SK-N-SH treated with all-trans-retinoic acid at 6 μM for 48 hours (cell line): ENCODE measurements at regions not wholly inside any gene's neighbourhood (a gene's known extent, or its start where the extent isn't known, plus 50 kb on each side); places are given as distances from the start of the nearest gene placed in this dataset.

Experiments used
- ATAC-seq: fragments of 200-7000 bp; cut with Tn5 transposase; 3 replicates; pipeline ENCODE4 v1.9.1; 2020; ENCODE audit warnings: mild to moderate bottlenecking, moderate library complexity
- ARNTL ChIP-seq: fragments of 450-650 bp; formaldehyde crosslinking; IDR thresholded peaks from 2 replicates; pipeline ENCODE4 v1.5.0; 2020; ENCODE audit warnings: low read depth, mild to moderate bottlenecking, moderate library complexity, borderline replicate concordance
- BACH2 ChIP-seq: fragments of 250-450 bp; sonication (Bioruptor Pico); IDR thresholded peaks from 2 replicates; pipeline ENCODE4 v1.9.0; 2021; ENCODE audit warnings: mild to moderate bottlenecking, borderline replicate concordance
- CREB5 ChIP-seq: fragments of 250-450 bp; sonication (Bioruptor Pico); IDR thresholded peaks from 2 replicates; pipeline ENCODE4 v1.5.1; 2020; ENCODE audit warnings: low read depth, mild to moderate bottlenecking, moderate library complexity
- CSDC2 ChIP-seq: fragments of 250-450 bp; sonication (Bioruptor Pico); IDR thresholded peaks from 2 replicates; pipeline ENCODE4 v1.5.0; 2020; ENCODE audit warnings: mild to moderate bottlenecking, moderate library complexity
- ESRRG ChIP-seq: fragments of 250-450 bp; sonication (Bioruptor Pico); IDR thresholded peaks from 2 replicates; pipeline ENCODE4 v1.6.1; 2021; ENCODE audit warnings: mild to moderate bottlenecking
- GLIS3 ChIP-seq: fragments of 250-450 bp; sonication (Bioruptor Pico); IDR thresholded peaks from 2 replicates; pipeline ENCODE4 v1.5.0; 2020; ENCODE audit warnings: mild to moderate bottlenecking, moderate library complexity
- ISL1 ChIP-seq: fragments of 250-450 bp; sonication (Bioruptor Pico); IDR thresholded peaks from 2 replicates; pipeline ENCODE4 v2.1.2; 2022; ENCODE audit warnings: mild to moderate bottlenecking, moderate library complexity
- OSR1 ChIP-seq: fragments of 250-450 bp; sonication (Bioruptor Pico); IDR thresholded peaks from 2 replicates; pipeline ENCODE4 v1.8.0; 2022; ENCODE audit warnings: moderate library complexity, mild to moderate bottlenecking, inconsistent platforms
- PPARA ChIP-seq: fragments of 250-450 bp; sonication (Bioruptor Pico); IDR thresholded peaks from 2 replicates; pipeline ENCODE4 v1.5.0; 2020; ENCODE audit warnings: mild to moderate bottlenecking, borderline replicate concordance
- RARB ChIP-seq: fragments of 250-450 bp; sonication (Bioruptor Pico); IDR thresholded peaks from 2 replicates; pipeline ENCODE4 v1.8.0; 2021; ENCODE audit warnings: mild to moderate bottlenecking, moderate library complexity
- SNAI2 ChIP-seq: fragments of 250-450 bp; sonication (Bioruptor Pico); IDR thresholded peaks from 2 replicates; pipeline ENCODE4 v1.5.0; 2020; ENCODE audit warnings: mild to moderate bottlenecking, moderate library complexity
- TCF4 ChIP-seq: fragments of 250-450 bp; sonication (Bioruptor Pico); IDR thresholded peaks from 2 replicates; pipeline ENCODE4 v1.8.0; 2021; ENCODE audit warnings: mild to moderate bottlenecking, moderate library complexity, borderline replicate concordance
- ZFP3 ChIP-seq: fragments of 250-450 bp; sonication (Bioruptor Pico); IDR thresholded peaks from 2 replicates; pipeline ENCODE4 v1.5.0; 2020; ENCODE audit warnings: mild to moderate bottlenecking, moderate library complexity
- ZFP30 ChIP-seq: fragments of 450-650 bp; formaldehyde crosslinking; IDR thresholded peaks from 2 replicates; pipeline ENCODE4 v1.5.0; 2022; ENCODE audit warnings: mild to moderate bottlenecking, moderate library complexity
- ZNF565 ChIP-seq: fragments of 450-650 bp; formaldehyde crosslinking; conservative IDR thresholded peaks from 2 replicates; pipeline ENCODE4 v1.5.0; 2020; ENCODE audit warnings: low read depth, mild to moderate bottlenecking, moderate library complexity
- ZNF70 ChIP-seq: fragments of 450-650 bp; formaldehyde crosslinking; IDR thresholded peaks from 2 replicates; pipeline ENCODE4 v1.5.0; 2020; ENCODE audit warnings: mild to moderate bottlenecking, moderate library complexity
- TF ChIP-seq, protein P1 (sequence below): fragments of 250-450 bp; sonication (Bioruptor Pico); IDR thresholded peaks from 2 replicates; pipeline ENCODE4 v1.5.0; 2020; ENCODE audit warnings: mild to moderate bottlenecking, moderate library complexity
- TF ChIP-seq, protein P2 (sequence below): fragments of 250-450 bp; sonication (Bioruptor Pico); IDR thresholded peaks from 2 replicates; pipeline ENCODE4 v1.5.1; 2021; ENCODE audit warnings: mild to moderate bottlenecking, moderate library complexity
- TF ChIP-seq, protein P3 (sequence below): fragments of 250-450 bp; sonication (Bioruptor Pico); IDR thresholded peaks from 2 replicates; pipeline ENCODE4 v1.8.0; 2020; ENCODE audit warnings: mild to moderate bottlenecking, moderate library complexity, borderline replicate concordance

DNA sequence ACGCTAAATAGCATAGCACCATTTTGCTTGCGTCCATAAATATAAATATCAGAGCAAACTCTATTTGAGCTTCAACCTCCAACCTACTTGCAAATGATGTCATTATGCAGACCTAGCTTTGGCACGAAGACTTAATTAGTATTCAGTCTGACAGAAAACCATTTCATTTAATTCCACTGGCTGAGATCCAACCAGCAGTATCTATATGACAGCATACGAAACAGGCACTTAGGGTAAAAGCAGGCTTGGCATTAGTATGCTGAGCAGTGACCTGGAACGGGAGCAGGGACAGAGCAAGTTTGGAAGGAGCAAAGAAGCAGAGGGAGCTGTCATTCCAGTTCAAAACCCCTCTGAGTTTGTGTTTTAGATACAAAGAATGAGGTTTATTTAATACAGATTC lies 312.5 kb upstream of the CHRM2 start:
- no peak; the same call in 2 of the 3 replicates for ATAC-seq
- 0 out of 2 replicates have a peak, but pooled peaks have one; percentile 51 for TF ChIP-seq PPARA (CRISPR knock-in tag)
- peak; percentile 35; the same call in 1 of the 2 replicates for TF ChIP-seq ZFP30 (CRISPR knock-in tag)
- TF ChIP-seq RARB (CRISPR knock-in tag) = no peak
- peak; percentile 49; the same call in 1 of the 2 replicates for TF ChIP-seq ZNF70 (CRISPR knock-in tag)
- peak; percentile 90 for TF ChIP-seq GLIS3
- peak; percentile 87 for TF ChIP-seq TCF4 (CRISPR knock-in tag)
- TF ChIP-seq SNAI2 (CRISPR knock-in tag) = peak; percentile 96
- TF ChIP-seq, protein P1, sequence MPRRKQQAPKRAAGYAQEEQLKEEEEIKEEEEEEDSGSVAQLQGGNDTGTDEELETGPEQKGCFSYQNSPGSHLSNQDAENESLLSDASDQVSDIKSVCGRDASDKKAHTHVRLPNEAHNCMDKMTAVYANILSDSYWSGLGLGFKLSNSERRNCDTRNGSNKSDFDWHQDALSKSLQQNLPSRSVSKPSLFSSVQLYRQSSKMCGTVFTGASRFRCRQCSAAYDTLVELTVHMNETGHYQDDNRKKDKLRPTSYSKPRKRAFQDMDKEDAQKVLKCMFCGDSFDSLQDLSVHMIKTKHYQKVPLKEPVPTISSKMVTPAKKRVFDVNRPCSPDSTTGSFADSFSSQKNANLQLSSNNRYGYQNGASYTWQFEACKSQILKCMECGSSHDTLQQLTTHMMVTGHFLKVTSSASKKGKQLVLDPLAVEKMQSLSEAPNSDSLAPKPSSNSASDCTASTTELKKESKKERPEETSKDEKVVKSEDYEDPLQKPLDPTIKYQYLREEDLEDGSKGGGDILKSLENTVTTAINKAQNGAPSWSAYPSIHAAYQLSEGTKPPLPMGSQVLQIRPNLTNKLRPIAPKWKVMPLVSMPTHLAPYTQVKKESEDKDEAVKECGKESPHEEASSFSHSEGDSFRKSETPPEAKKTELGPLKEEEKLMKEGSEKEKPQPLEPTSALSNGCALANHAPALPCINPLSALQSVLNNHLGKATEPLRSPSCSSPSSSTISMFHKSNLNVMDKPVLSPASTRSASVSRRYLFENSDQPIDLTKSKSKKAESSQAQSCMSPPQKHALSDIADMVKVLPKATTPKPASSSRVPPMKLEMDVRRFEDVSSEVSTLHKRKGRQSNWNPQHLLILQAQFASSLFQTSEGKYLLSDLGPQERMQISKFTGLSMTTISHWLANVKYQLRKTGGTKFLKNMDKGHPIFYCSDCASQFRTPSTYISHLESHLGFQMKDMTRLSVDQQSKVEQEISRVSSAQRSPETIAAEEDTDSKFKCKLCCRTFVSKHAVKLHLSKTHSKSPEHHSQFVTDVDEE = peak; percentile 95; the same call in 1 of the 2 replicates
- TF ChIP-seq, protein P2, sequence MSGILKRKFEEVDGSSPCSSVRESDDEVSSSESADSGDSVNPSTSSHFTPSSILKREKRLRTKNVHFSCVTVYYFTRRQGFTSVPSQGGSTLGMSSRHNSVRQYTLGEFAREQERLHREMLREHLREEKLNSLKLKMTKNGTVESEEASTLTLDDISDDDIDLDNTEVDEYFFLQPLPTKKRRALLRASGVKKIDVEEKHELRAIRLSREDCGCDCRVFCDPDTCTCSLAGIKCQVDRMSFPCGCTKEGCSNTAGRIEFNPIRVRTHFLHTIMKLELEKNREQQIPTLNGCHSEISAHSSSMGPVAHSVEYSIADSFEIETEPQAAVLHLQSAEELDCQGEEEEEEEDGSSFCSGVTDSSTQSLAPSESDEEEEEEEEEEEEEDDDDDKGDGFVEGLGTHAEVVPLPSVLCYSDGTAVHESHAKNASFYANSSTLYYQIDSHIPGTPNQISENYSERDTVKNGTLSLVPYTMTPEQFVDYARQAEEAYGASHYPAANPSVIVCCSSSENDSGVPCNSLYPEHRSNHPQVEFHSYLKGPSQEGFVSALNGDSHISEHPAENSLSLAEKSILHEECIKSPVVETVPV = peak; percentile 50; the same call in 1 of the 2 replicates
- no peak for TF ChIP-seq CSDC2
- TF ChIP-seq ZNF565 (CRISPR knock-in tag) = peak; percentile 74; the same call in 1 of the 2 replicates
- no peak for TF ChIP-seq OSR1
- 0 out of 2 replicates have a peak, but pooled peaks have one; percentile 76 for TF ChIP-seq ZFP3
- TF ChIP-seq ESRRG (CRISPR knock-in tag) = peak; percentile 89; the same call in 1 of the 2 replicates
- no peak for TF ChIP-seq ARNTL (CRISPR knock-in tag)
- peak; percentile 96 for TF ChIP-seq CREB5 (CRISPR knock-in tag)
- TF ChIP-seq ISL1 (CRISPR knock-in tag) = peak; percentile 96
- TF ChIP-seq BACH2 = no peak

DNA sequence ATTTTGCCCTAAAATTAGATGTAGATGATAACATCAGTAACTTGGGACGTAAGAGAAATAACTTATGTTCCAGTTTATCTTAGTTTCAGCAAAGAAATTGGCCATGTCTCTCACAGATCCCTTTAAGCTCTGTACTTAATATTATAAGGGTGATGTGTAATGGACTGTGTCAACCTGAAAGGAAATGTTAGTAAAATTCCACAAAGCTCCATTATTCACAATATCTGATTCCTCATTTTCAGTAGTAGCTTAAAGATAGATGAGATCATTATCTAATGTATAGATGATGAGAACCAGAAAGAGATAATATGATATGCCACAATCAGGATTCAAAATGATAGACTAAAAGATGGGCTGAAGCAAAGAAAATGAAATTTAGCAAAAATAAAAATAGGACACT lies 316.8 kb upstream of the CHRM2 start:
- TF ChIP-seq ISL1 (CRISPR knock-in tag) (peak; percentile 74), ZNF565 (CRISPR knock-in tag) (no peak)
- ATAC-seq = no peak

DNA sequence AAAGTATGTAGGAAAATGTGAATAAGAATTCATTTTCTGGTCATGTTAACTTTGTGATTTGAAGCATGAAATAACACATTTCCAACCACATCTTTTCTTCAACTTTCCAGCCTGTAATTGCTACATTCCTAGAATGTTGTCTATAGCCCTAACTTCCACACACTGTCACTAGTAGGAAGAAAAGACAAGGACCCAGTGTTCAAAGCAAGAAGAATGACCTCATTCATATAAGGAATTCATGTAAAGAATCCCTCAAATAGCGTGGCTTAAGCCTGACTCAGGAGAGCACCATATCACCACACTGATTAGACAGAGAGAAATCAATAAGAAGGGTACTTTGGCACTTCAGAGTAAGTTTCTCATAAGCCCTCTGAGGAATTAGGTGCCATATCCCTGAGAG lies 318.7 kb upstream of the CHRM2 start:
- ATAC-seq = no peak
- TF ChIP-seq RARB (CRISPR knock-in tag) (no peak), BACH2 (no peak), PPARA (CRISPR knock-in tag) (no peak), SNAI2 (CRISPR knock-in tag) (no peak), ZNF565 (CRISPR knock-in tag) (no peak), OSR1 (no peak), ISL1 (CRISPR knock-in tag) (no peak)
- TF ChIP-seq, protein P3, sequence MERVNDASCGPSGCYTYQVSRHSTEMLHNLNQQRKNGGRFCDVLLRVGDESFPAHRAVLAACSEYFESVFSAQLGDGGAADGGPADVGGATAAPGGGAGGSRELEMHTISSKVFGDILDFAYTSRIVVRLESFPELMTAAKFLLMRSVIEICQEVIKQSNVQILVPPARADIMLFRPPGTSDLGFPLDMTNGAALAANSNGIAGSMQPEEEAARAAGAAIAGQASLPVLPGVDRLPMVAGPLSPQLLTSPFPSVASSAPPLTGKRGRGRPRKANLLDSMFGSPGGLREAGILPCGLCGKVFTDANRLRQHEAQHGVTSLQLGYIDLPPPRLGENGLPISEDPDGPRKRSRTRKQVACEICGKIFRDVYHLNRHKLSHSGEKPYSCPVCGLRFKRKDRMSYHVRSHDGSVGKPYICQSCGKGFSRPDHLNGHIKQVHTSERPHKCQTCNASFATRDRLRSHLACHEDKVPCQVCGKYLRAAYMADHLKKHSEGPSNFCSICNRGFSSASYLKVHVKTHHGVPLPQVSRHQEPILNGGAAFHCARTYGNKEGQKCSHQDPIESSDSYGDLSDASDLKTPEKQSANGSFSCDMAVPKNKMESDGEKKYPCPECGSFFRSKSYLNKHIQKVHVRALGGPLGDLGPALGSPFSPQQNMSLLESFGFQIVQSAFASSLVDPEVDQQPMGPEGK (CRISPR knock-in tag) = no peak

DNA sequence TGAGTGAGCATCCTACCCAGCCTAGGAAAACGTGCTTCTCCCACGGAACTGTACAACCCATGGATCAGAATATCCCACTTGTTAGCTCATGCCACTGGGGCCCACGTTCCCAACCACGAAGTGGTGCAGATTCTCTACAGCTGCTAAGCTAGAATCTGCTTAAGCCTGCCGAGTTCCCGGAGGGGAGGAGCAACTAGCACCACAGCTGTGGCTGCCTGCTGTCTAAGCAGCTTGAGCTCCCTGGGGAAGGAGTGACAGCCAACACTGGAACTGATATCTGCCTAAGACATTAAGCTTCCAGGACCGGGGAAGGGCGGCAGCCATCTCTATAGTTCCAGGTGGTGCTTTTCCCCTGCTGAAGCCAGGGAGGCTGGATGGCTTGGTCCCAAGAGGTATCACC lies 334.7 kb upstream of the CHRM2 start:
- no peak for ATAC-seq
- TF ChIP-seq ZFP30 (CRISPR knock-in tag) (no peak), PPARA (CRISPR knock-in tag) (no peak), CREB5 (CRISPR knock-in tag) (no peak)
